Activated CD4-positive, CD25-positive, alpha-beta regulatory T cell (primary cell): ENCODE measurements at regions not wholly inside any gene's neighbourhood (a gene's known extent, or its start where the extent isn't known, plus 50 kb on each side); places are given as distances from the start of the nearest gene placed in this dataset.

Source experiments
- DNase-seq, 4 experiments: peaks; one replicate each; lab custom pipeline; 2025; lab: John Stamatoyannopoulos, UW

DNA sequence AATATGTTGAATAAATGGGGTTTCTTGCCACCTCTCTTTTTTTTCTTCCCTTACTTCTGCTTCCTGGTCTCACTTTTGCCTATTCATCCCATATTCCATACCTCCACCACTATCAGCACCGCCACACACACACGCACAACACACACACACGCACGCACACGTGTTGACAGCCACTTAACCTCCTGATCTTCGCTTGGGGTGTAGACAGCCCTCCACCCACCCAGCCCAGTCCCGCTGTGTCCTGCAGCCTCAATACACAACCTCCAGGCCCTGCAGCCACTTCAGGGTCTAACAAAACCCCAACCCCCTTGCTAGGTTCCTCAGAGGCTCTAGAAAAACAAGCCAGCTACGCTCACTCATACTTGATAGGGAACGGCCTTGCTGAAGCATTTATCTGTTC, 72.3 kb downstream of the LINC00237 start:
- no peak for DNase-seq

DNA sequence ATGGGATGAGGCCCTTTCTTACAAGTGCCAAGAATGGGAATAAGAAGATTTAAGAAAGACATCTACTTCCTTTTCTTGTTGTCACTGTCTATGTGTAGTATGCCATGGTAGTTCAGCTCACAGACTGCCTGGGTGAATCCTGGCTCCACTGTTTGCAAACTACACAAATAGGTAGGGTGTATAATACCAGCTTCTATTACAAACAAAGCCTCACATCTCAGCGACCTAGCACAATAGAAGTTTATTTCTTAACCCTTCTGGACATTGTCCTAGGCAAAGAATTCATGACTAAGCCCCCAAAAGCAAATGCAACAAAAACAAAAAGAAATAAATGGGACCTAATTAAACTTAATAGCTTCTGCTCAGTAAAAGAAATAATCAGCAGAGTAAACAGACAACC, 74.5 kb downstream of the LINC00237 start:
- no peak for DNase-seq

- DNase-seq = no peak
These were observed 76.8 kb downstream of the LINC00237 start for GRCh38 chr20:21029341-21029740.

DNA sequence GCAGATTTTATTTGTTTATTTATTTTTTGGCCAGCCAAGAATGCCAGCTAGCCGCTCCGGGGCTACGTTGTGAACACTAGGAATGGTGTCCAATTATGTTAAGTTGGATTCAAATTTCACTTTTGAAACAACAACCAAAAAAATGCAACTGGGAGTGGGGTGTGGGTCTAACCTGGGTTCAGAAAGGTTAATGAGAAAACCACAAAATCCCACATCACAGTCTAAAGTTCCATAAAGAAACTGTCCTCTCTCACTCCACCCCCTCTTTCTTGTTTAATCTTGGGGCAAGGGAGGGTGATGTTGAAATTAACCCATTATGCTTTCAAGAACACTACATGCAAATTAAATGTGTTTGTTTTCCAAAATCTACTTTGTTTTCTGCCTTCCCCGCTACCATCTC, 77.2 kb downstream of the LINC00237 start:
- DNase-seq = no peak

GRCh38 chr20:21028436-21028835, 77.7 kb downstream of the LINC00237 start:
- DNase-seq = no peak

DNA sequence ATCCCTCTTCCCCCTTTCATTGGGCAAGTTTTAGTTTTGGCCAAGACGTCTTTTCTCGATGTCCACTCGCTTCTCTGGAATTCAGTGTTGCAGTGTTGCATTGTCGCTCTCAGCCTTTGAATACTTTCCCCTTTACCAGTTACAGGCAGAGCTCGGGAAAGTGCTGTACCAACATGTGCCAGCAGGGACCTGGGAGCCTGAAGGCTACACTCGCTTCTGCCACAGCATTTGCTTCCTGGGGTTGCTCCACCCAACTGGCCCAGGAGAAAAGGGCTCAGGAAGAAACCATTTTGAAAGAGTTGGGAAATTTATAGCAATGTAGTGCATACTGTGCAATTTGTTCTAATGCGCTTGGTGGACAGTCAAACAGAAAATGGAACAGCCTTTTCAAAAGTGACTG, 78.6 kb downstream of the LINC00237 start:
- no peak for DNase-seq

GRCh38 chr20:21026951-21027350, 79.2 kb downstream of the LINC00237 start:
- no peak for DNase-seq

DNA sequence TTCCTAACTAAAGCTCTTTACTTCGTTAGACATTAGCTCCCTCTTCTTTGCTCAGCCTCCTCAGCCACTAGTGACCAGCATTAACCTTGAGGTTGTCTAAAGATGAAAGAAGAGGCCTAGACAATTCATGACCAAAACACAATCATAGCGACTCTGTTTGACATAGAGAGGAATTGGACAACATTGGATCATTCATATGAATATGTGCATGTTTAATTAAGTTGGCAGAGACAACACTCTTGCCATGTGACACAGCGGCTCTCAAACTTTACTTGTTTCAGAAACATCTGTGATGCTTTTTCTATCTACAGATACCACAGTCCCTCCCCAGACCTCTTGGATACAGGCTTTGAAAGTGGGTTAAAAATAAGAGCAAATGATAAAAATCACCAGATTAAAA, 81.7 kb downstream of the LINC00237 start:
- DNase-seq = no peak

DNA sequence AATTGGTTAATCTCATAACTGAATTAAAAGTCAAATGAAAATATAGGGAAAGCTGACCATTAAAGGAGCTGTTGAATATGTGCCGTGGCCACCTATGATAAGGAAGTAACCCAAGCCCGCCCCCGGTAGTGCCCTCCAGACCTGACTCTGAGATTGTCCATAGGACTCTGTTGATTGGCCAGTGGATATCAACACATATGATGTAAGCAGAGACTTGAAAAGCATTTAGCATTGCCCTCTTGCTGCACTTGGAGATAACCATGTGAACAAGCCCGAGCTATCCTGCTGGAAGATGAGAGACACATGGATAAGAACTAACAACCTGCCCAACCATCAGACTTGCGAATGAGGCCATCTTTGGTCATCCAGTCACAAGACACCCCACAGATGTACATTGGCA, 83.2 kb downstream of the LINC00237 start:
- no peak for DNase-seq

DNA sequence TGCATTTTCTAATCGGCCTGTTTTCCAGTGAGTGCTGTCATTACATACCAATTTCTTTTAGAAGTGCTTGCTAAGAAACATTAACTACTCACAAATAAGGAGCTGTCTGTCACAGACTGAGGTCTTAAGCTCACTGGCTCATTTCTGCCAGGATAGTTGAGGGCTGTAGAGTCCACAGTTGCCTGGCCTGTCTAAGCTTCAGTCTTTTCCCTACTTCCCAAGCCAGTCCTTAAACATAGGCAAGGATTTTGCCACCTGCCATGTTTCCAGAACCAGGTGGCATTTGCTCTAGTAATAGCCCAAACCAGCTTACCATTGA, 84.7 kb downstream of the LINC00237 start:
- DNase-seq = no peak

DNA sequence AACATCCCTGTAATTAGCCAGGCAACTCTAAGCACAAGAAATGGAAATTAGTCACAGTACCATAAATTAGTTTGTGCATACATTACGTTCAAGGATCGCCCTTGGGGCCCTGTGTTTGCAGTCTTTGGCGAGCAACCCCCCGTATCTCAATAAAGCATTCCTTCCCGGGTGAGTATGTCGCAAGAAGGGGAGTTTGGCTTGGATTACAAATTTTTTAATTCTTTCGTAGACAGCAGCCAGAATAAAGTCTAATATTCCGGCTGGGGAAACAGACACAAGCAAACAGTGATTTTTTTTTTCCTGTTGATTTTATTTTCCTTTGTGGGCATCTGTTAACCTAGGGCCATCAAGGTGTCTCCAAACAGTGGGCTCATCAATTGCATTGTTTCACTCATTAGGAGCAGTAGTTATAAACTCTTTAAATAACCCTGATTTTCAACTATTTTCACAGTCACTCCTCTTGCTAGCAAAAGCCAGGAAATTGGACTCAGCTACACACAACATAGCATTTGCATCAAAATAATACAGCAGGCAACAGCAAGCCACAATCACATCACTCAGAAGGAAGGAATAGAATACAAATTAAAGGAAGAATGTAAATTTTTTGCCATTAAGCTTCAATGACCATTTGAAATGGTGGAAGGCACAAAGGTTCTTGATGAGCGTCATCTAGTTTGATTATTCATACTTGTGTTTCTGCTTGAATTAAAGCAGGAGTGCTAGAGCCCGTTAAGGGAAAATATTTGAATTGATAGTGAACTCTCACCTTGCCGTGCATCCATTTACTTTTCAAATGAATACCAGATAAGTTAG, 85.3 kb downstream of the LINC00237 start:
- no peak for DNase-seq

- DNase-seq = no peak
These were observed 86.1 kb downstream of the LINC00237 start for GRCh38 chr20:21019814-21020658.

GRCh38 chr20:21019468-21019813, 86.7 kb downstream of the LINC00237 start:
- no peak for DNase-seq

DNA sequence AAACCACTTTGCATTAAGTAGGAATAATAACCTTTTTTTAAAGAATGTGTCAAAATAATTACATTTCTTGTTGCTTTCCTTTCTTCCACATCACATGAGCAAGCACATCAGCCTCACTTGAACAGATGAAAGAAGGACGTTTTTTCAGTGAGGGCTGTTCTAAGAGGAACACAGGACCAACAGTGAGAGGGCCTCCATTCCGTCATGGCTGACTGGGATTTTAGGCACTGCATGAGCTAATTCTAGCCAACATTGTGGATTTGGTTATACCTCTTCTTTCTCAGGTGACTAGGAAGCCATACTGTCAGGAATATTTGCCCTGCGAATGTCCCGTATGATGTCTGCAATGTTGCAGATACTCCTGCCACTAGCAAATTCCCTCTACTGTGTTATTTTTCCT, 87.6 kb downstream of the LINC00237 start:
- DNase-seq = no peak

- no peak for DNase-seq
These were observed 88.6 kb downstream of the LINC00237 start for GRCh38 chr20:21017528-21018085.

- no peak for DNase-seq
These were observed 89.4 kb downstream of the LINC00237 start for GRCh38 chr20:21016751-21017150.

GRCh38 chr20:21014528-21014927, 91.6 kb downstream of the LINC00237 start:
- DNase-seq = no peak

- DNase-seq = no peak
These were observed 97.2 kb downstream of the LINC00237 start for GRCh38 chr20:21008951-21009350.

GRCh38 chr20:21006611-21007010, 99.5 kb downstream of the LINC00237 start:
- DNase-seq = no peak

GRCh38 chr20:21004386-21005076, 101.6 kb downstream of the LINC00237 start:
- DNase-seq = no peak

DNA sequence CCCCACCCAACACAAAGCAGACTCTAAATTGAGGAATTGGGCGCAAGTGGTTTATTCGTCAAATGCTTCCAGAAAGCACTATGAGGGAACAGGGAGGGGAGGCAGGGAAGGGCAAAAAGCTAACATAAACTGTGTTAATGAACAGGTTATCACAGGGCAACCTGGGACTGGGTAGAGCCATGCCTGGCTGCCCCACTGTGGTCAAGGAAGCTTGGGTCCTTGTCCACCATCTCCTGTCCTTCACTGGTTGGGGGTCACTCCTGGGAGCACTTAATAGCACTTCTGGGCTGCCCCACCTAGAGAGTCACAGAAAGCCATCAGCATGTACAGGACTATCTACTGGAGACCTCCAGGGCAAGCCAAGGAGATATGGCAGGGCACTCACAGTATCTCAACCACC, 102.3 kb downstream of the LINC00237 start:
- no peak for DNase-seq

- no peak for DNase-seq
These were observed 103.7 kb downstream of the LINC00237 start for GRCh38 chr20:21002486-21002885.

DNA sequence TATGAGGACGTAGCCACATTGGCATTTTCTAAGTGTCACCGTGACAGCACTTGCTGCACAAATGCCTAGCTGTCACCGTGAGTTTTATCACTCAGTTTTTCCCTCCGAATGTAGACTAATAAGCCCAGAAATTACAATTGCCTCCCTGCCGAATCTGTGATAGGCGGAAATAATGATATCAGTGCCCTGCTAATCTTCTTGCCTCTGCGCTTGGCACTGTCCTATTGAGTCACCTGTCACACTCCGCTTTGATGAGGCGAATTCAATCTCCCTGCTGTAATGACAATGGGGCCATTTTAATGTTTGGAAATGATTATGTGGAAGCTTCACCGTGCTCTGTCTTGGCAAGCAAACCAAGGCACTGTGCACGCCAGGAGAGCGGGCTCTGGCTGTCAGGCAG, 112.8 kb downstream of the LINC00237 start:
- no peak for DNase-seq
